Spleen (tissue), 11 donors: ENCODE measurements at regions not wholly inside any gene's neighbourhood (a gene's known extent, or its start where the extent isn't known, plus 50 kb on each side); places are given as distances from the start of the nearest gene placed in this dataset.
"Not testable (repeated sequence)": the region's sequence is repeated elsewhere in the genome, so short reads cannot be mapped to it uniquely, and the experiment has no call there.

Source experiments
- DNase-seq: peaks from one replicate; pipeline ENCODE4 v3.0.0-alpha.2; 2020
- H3K27ac ChIP-seq, 8 donors: fragments of 200-600 bp; sonication (generic) in 7 of 8; 1 replicate in 4 of 8; 2 replicates in 4 of 8; pipeline versions ENCODE4 v1.5.0 to v1.8.0; 2016 to 2021; ENCODE audit warnings: inconsistent platforms in 4 of 8, mild to moderate bottlenecking in 4 of 8, moderate library complexity in 1 of 8
- H3K27me3 ChIP-seq, 7 donors: fragments of 200-600 bp; sonication (generic) in 6 of 7; replicated peaks in 1 of 7; 1 replicate in 4 of 7; 2 replicates in 3 of 7; pipeline versions ENCODE4 v1.5.0 to v1.8.0; 2016 to 2021; ENCODE audit warnings: inconsistent platforms in 3 of 7, mild to moderate bottlenecking in 1 of 7
- H3K36me3 ChIP-seq, 6 donors: fragments of 200-600 bp; sonication (generic) in 5 of 6; 1 replicate in 4 of 6; 2 replicates in 2 of 6; pipeline versions ENCODE4 v1.5.0 to v1.8.0; 2016 to 2021; ENCODE audit warnings: inconsistent platforms in 2 of 6
- H3K4me1 ChIP-seq, 6 donors: fragments of 200-600 bp; sonication (generic) in 5 of 6; 1 replicate in 3 of 6; 2 replicates in 3 of 6; pipeline versions ENCODE4 v1.5.0 to v1.8.0; 2016 to 2021; ENCODE audit warnings: inconsistent platforms in 3 of 6
- H3K4me3 ChIP-seq, 8 donors: fragments of 200-600 bp; sonication (generic) in 7 of 8; 1 replicate in 4 of 8; 2 replicates in 4 of 8; pipeline versions ENCODE4 v1.5.0 to v1.8.0; 2016 to 2021; ENCODE audit warnings: inconsistent platforms in 4 of 8, mild to moderate bottlenecking in 4 of 8, moderate library complexity in 2 of 8
- H3K9me3 ChIP-seq, 8 donors: fragments of 200-600 bp; sonication (generic) in 7 of 8; 1 replicate in 4 of 8; 2 replicates in 4 of 8; pipeline versions ENCODE4 v1.5.0 to v1.8.0; 2016 to 2021; ENCODE audit warnings: inconsistent platforms in 4 of 8
- CTCF ChIP-seq, 11 experiments: fragments of 200-600 bp in 7 of 11; fragments of 450-650 bp in 4 of 11; sonication (generic) in 4 of 11; IDR thresholded peaks in 8 of 11; conservative IDR thresholded peaks in 3 of 11; 1 replicate in 7 of 11; 2 replicates in 4 of 11; pipeline versions ENCODE4 v1.4.0 to v1.8.0; 2016 to 2021; ENCODE audit warnings: antibody characterized with exemption in 11 of 11, inconsistent platforms in 4 of 11, mild to moderate bottlenecking in 1 of 11
- POLR2A ChIP-seq, 3 donors: fragments of 450-650 bp; IDR thresholded peaks; one replicate each; pipeline ENCODE4 v1.5.1; 2017; ENCODE audit warnings: antibody characterized with exemption in 3 of 3, mild to moderate bottlenecking in 1 of 3
- POLR2AphosphoS5 ChIP-seq, 3 donors: sonication (generic); formaldehyde crosslinking; IDR thresholded peaks; one replicate each; pipeline ENCODE4 v1.5.1; 2017; ENCODE audit warnings: antibody characterized with exemption in 3 of 3
- WGBS, 5 donors: extraction: QIAGEN DNeasy Blood & Tissue Kit in 3 of 5; methylation state at CpG; one replicate each; pipeline versions ENCODE4 v1.1.5 to v1.1.7; 2013 to 2018; 5-methylcytosine and 5-hydroxymethylcytosine counted together
- intact Hi-C: fragments of 100-400 bp; cut with DNase I; formaldehyde crosslinking; loops from one replicate; pipeline ENCODE4 v1.15.0; 2023; ENCODE audit warnings: low total_unique reads
- donor health status: healthy with polysubstance abuse.
- donor health status: DM: no; HTN: no; CAD: no; lungs with moderate emphysema.
- donor health status: DM: no; HTN: no; CAD: no.
- donor health status: Bipolar disorder and iron deficiency.
- donor health status: healthy.
- donor health status: DM: no; HTN: no; CAD: no.
- donor health status: DM: yes; HTN: yes; CAD: no.

DNA sequence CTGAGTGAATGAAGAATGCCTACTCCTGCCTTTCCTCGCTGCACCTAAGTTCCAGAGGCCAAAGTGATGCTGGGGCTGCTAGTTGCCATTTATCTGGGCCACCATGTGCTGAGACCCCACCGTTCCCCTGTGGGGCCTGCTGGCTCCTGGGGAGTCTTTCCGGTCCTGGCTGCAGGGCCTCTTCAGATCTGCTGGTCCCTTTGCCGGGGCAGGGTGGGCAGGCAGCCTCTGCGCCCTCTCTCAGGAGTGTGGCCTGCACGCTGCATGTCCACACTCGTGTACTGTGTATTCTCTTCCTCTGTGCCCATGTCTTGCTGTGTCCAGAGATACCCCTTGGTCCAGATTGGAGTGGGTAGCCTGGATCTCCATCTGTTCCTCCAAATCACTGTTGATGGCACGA lies 151.8 kb upstream of the MED13 start:
- TF ChIP-seq POLR2A (IDR thresholded peaks at IDR 0.05) (no peak), POLR2AphosphoS5 (IDR thresholded peaks at IDR 0.05) (no peak), CTCF (IDR thresholded peaks at IDR 0.05 in 8 of 11, conservative IDR thresholded peaks at IDR 0.05 in 3 of 11) (no peak)
- H3K4me1 ChIP-seq: no peaks in the 10 kb centered on the region
- 84 to 93% (median 89%) methylated on average over 7 to 8 of the region's 8 CpGs for WGBS, 5 donors
- intact Hi-C loops: no loop called here
- peaks cover 0 to 15% (median 0%) of the 10 kb centered on the region in 7 donors for H3K27me3 ChIP-seq
- no peaks in the 10 kb centered on the region for H3K36me3 ChIP-seq
- DNase-seq: no peak
- H3K4me3 ChIP-seq: no peak overlapping the region
- H3K9me3 ChIP-seq: peaks cover 0 to 5% (median 0%) of the 10 kb centered on the region in 8 donors
- no peak overlapping the region for H3K27ac ChIP-seq

GRCh38 chr17:62215891-62216290 lies 150.8 kb upstream of the MED13 start:
- H3K9me3 ChIP-seq, H3K4me3 ChIP-seq, DNase-seq, intact Hi-C loops, H3K27ac ChIP-seq, H3K4me1 ChIP-seq, H3K36me3 ChIP-seq: not testable (repeated sequence)
- 82 to 94% (median 93%) methylated on average over 6 of the region's 6 CpGs for WGBS, 5 donors
- H3K27me3 ChIP-seq: peaks cover 0 to 15% (median 0%) of the 10 kb centered on the region in 7 donors

DNA sequence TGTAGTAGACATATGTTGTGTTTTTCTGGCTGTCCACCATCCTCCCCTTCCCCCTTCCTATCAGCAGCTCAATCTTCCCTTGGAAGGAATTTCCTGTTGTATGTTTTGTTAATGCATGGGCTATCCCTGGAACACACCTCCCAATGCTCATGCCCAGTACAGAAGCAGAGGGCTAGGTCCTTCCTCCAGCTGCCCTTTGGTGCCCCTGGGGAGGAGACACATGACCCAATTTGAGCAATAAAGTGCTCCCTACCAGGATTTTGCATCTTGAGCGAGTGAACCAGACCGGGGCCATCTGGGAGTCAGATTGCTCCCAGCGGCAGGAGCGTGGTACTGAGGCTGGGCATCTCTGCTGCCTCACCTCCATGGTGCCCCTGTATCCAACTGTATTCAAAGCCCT lies 141.5 kb upstream of the MED13 start:
- DNase-seq: no peak
- Histone ChIP-seq H3K9me3 (peaks cover 0 to 6% (median 0%) of the 10 kb centered on the region in 8 donors), H3K27ac (no peak overlapping the region), H3K4me1 (no peaks in the 10 kb centered on the region), H3K4me3 (no peak overlapping the region), H3K36me3 (no peaks in the 10 kb centered on the region), H3K27me3 (no peaks in the 10 kb centered on the region)
- TF ChIP-seq POLR2AphosphoS5 (IDR thresholded peaks at IDR 0.05): no peak
- no peak for TF ChIP-seq CTCF (IDR thresholded peaks at IDR 0.05 in 8 of 11, conservative IDR thresholded peaks at IDR 0.05 in 3 of 11)
- no peak for TF ChIP-seq POLR2A (IDR thresholded peaks at IDR 0.05)
- WGBS, 5 donors: 69 to 86% (median 76%) methylated on average over 4 of the region's 4 CpGs
- intact Hi-C loops: no loop called here

GRCh38 chr17:62197156-62197555 lies 132.1 kb upstream of the MED13 start:
- H3K4me3 ChIP-seq, H3K27ac ChIP-seq, DNase-seq, H3K4me1 ChIP-seq, H3K9me3 ChIP-seq, H3K27me3 ChIP-seq, intact Hi-C loops, H3K36me3 ChIP-seq: not testable (repeated sequence)
- 56 to 77% (median 67%) methylated on average over 7 of the region's 7 CpGs for WGBS, 5 donors

DNA sequence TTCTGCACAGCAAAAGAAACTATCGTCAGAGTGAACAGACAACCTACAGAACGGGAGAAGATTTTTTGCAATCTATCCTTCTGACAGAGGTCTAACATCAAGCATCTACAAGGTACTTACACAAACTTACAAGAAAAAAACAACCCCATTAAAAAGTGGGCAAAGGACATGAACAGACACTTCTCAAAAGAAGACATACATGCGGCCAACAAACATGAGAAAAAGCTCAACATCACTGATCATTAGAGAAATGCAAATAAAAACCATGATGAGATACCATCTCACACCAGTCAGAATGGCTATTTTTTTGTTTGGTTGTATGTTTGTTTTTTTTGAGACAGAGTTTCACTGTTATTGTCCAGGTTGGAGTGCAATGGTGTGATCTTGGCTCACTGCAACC lies 131.5 kb upstream of the MED13 start:
- WGBS, 5 donors: 93 to 96% (median 94%) methylated on average over 3 of the region's 3 CpGs
- H3K4me1 ChIP-seq, DNase-seq, H3K36me3 ChIP-seq, H3K27me3 ChIP-seq, H3K9me3 ChIP-seq, intact Hi-C loops, H3K4me3 ChIP-seq, H3K27ac ChIP-seq: not testable (repeated sequence)

DNA sequence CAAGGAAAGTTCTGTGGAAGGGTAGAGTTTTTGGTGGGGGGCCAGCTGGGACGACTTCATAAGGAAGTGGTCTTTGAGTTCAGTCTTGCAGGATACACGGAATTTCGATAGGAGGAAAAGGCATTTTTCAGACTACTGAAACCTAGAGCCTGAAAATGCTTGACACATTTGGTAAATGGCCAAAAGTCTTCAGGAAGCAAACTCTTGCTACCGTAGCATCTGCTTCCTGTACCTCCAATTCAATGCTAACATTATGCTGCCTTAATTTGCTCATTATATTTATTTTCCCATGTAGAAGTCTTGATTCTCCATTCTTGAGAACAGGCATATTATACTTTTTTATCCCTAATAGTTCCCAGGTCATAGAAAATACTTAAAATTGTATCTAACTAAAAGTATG lies 129.3 kb upstream of the MED13 start:
- intact Hi-C loops: no loop called here
- H3K36me3 ChIP-seq: no peaks in the 10 kb centered on the region
- no peak overlapping the region for H3K4me3 ChIP-seq
- WGBS, 5 donors: 7 to 27% (median 8%) methylated on average over 4 of the region's 4 CpGs
- H3K9me3 ChIP-seq: peaks cover 0 to 8% (median 0%) of the 10 kb centered on the region in 8 donors
- no peak overlapping the region for H3K27ac ChIP-seq
- DNase-seq: no peak
- TF ChIP-seq POLR2A (IDR thresholded peaks at IDR 0.05) (no peak), POLR2AphosphoS5 (IDR thresholded peaks at IDR 0.05) (no peak), CTCF (IDR thresholded peaks at IDR 0.05 in 8 of 11, conservative IDR thresholded peaks at IDR 0.05 in 3 of 11) (no peak)
- H3K27me3 ChIP-seq: no peaks in the 10 kb centered on the region
- no peaks in the 10 kb centered on the region for H3K4me1 ChIP-seq
